Calu3 (cell line): ENCODE measurements at regions not wholly inside any gene's neighbourhood (a gene's known extent, or its start where the extent isn't known, plus 50 kb on each side); places are given as distances from the start of the nearest gene placed in this dataset.

Experiments used
- BruUV-seq: library from RNA; stranded (reverse); fragments of 400-500 nt; replicated peaks from 2 replicates; lab custom pipeline; 2021; lab: Mats Ljungman, UMichigan
- CTCF ChIA-PET: fragments of 300-600 bp; sonication (Branson Sonifier 250); formaldehyde crosslinking; loops from one replicate; lab custom pipeline; 2022; ENCODE audit warnings: antibody characterized with exemption; lab: Charles Lee
- DNase-seq: peaks from one replicate; pipeline ENCODE4 v3.0.0; 2022
- H3K27ac Mint-ChIP-seq: one replicate; pipeline ENCODE4 v1.8.0; 2022; ENCODE audit warnings: mixed read lengths; ENCODE audit not compliant: unreplicated experiment
- H3K27me3 Mint-ChIP-seq: one replicate; pipeline ENCODE4 v1.8.0; 2022; ENCODE audit warnings: mixed read lengths; ENCODE audit not compliant: unreplicated experiment
- H3K36me3 Mint-ChIP-seq: one replicate; pipeline ENCODE4 v1.8.0; 2022; ENCODE audit warnings: mild to moderate bottlenecking, moderate library complexity, mixed read lengths; ENCODE audit not compliant: insufficient read depth, unreplicated experiment
- H3K4me1 Mint-ChIP-seq: one replicate; pipeline ENCODE4 v1.8.0; 2022; ENCODE audit warnings: mild to moderate bottlenecking, low read depth, mixed read lengths; ENCODE audit not compliant: unreplicated experiment
- H3K4me3 Mint-ChIP-seq: one replicate; pipeline ENCODE4 v1.8.0; 2022; ENCODE audit warnings: mild to moderate bottlenecking, low read depth, moderate library complexity, mixed read lengths; ENCODE audit not compliant: unreplicated experiment
- H3K9me3 Mint-ChIP-seq: one replicate; pipeline ENCODE4 v1.8.0; 2022; ENCODE audit warnings: low read depth, mixed read lengths; ENCODE audit not compliant: unreplicated experiment
- intact Hi-C: fragments of 100-400 bp; cut with micrococcal nuclease; formaldehyde crosslinking; loops from one replicate; pipeline ENCODE4 v1.10.0; 2022; ENCODE audit not compliant: unreplicated experiment
- TF ChIP-seq, protein P1 (sequence below): fragments of 200-600 bp; IDR thresholded peaks from one replicate; pipeline ENCODE4 v1.8.0; 2022; ENCODE audit warnings: antibody characterized with exemption; ENCODE audit not compliant: unreplicated experiment

DNA sequence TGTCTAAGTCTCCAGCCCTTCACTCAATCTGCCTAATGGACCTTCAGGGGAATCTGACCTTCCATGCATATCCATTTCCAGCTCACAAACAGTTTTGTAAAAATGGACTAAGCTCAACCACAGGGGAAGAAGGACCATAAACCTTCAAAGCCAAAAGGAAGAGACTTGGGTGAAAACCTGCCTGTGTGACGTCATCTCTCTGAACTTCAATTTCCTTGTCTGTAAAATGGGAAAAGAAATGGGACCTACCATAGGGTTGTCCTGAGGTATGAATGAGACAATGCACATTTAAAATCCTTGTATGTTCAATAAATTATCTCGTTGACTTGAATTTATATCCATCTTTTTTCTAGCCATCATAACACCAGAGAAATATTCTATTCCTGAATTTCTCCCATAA is 370.7 kb downstream of the INSC start:
- H3K4me3 Mint-ChIP-seq = no peak overlapping the region
- TF ChIP-seq, protein P1, sequence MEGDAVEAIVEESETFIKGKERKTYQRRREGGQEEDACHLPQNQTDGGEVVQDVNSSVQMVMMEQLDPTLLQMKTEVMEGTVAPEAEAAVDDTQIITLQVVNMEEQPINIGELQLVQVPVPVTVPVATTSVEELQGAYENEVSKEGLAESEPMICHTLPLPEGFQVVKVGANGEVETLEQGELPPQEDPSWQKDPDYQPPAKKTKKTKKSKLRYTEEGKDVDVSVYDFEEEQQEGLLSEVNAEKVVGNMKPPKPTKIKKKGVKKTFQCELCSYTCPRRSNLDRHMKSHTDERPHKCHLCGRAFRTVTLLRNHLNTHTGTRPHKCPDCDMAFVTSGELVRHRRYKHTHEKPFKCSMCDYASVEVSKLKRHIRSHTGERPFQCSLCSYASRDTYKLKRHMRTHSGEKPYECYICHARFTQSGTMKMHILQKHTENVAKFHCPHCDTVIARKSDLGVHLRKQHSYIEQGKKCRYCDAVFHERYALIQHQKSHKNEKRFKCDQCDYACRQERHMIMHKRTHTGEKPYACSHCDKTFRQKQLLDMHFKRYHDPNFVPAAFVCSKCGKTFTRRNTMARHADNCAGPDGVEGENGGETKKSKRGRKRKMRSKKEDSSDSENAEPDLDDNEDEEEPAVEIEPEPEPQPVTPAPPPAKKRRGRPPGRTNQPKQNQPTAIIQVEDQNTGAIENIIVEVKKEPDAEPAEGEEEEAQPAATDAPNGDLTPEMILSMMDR = no peak
- DNase-seq = no peak
- BruUV-seq = no TSS peak
- H3K4me1 Mint-ChIP-seq = no peaks in the 10 kb centered on the region
- peaks cover under 1% of the 10 kb centered on the region for H3K9me3 Mint-ChIP-seq
- peaks cover 53% of the 10 kb centered on the region for H3K27me3 Mint-ChIP-seq
- no peaks in the 10 kb centered on the region for H3K36me3 Mint-ChIP-seq
- intact Hi-C loops = no loop called here
- CTCF ChIA-PET = no interaction called here
- H3K27ac Mint-ChIP-seq = no peak overlapping the region

- no peak overlapping the region for H3K27ac Mint-ChIP-seq
- CTCF ChIA-PET = no interaction called here
- no TSS peak for BruUV-seq
- peaks cover 3% of the 10 kb centered on the region for H3K9me3 Mint-ChIP-seq
- no peak for DNase-seq
- TF ChIP-seq, protein P1 = no peak
- H3K36me3 Mint-ChIP-seq = no peaks in the 10 kb centered on the region
- intact Hi-C loops = no loop called here
- peaks cover 36% of the 10 kb centered on the region for H3K27me3 Mint-ChIP-seq
- peaks cover 15% of the 10 kb centered on the region for H3K4me1 Mint-ChIP-seq
- H3K4me3 Mint-ChIP-seq = no peak overlapping the region
Measured at GRCh38 chr11:15489281-15489680, 374.6 kb downstream of the INSC start.

DNA sequence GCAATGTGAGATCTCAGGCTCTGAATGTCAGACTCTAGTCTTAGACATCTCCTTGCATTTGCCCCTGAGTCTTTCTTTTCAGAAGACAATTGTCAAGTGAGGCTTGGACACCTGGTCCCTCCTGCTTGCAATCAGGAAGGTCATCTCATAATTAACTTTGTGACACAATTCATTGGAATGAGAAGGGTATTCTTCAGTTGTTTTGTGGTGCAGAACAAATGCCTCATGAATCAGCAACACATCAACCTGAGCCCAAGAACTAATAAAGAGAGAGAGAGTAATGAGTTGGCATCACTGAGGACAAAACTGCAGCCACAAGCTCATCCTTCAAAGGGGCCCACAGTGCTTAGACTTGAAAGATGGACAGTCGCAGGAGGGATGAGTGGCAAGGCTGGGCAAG is 375.8 kb downstream of the INSC start:
- peaks cover 36% of the 10 kb centered on the region for H3K27me3 Mint-ChIP-seq
- TF ChIP-seq, protein P1 = no peak
- H3K27ac Mint-ChIP-seq = no peak overlapping the region
- intact Hi-C loops = no loop called here
- H3K4me1 Mint-ChIP-seq = peaks cover 25% of the 10 kb centered on the region
- no peaks in the 10 kb centered on the region for H3K36me3 Mint-ChIP-seq
- no peak for DNase-seq
- no peak overlapping the region for H3K4me3 Mint-ChIP-seq
- no TSS peak for BruUV-seq
- peaks cover 3% of the 10 kb centered on the region for H3K9me3 Mint-ChIP-seq
- CTCF ChIA-PET = no interaction called here

DNA sequence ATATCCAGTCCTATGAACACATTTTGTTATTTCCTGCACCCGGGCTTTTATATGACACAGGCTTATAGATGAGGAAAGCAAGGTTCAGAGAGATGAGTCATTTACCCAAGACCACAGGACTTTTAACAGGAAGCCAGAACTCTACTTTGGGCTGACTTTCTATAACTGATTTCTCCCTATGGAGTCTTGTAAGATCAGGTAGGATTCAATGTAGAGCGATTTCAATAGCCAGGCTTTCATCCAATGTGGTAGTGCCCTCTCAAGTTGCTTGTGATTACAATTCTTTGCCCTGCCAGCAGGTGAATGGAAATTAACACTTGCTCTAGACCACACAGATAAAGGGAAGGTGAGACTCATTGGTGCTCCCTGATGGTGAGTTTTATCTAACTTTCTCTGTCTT is 378.3 kb downstream of the INSC start:
- Mint-ChIP-seq H3K27me3 (peaks cover 28% of the 10 kb centered on the region), H3K9me3 (peaks cover 3% of the 10 kb centered on the region), H3K36me3 (no peaks in the 10 kb centered on the region), H3K27ac (no peak overlapping the region), H3K4me1 (peaks cover 25% of the 10 kb centered on the region), H3K4me3 (no peak overlapping the region)
- CTCF ChIA-PET = no interaction called here
- TF ChIP-seq, protein P1 = no peak
- intact Hi-C loops = no loop called here
- BruUV-seq = no TSS peak
- DNase-seq = no peak
